ENCODE measurements at regions not wholly inside any gene's neighbourhood (a gene's known extent, or its start where the extent isn't known, plus 50 kb on each side); places are given as distances from the start of the nearest gene placed in this dataset.

- no peak for DNase-seq
These were observed 92.7 kb upstream of the TNC start for GRCh38 chr9:115210699-115211098.

DNA sequence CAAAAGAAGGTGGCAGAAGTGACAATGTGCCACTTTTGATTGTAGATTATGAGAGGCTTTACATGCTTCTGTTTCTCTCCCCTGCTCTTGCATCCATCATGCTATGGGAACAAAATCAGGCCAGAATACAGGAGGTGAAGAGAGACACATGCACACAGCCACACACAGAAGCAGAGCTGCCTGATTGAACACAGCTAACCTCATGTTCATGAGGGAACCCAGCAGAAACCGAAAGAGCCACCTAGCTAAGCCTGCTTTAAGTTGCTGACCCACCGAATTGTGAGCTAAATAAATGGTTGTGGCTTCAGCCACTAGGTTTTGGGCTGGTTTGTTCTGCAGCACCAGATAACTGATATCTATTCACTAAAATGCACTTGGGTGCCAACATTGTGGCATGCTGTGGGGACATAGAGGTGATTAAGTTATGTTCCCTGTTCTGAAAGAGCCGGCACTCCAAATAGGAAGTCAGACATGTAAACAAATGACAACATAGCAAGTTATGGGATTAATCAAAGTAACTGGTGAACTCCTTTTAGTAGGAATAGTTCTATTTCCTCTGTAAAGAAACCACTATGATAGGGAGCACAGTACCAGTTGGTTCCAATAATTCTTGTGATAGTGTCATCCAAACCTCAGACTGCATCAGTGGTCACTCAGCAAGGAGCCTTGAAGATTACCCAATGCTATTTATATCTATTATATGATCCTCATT lies 93.6 kb upstream of the TNC start:
- no peak for DNase-seq

DNA sequence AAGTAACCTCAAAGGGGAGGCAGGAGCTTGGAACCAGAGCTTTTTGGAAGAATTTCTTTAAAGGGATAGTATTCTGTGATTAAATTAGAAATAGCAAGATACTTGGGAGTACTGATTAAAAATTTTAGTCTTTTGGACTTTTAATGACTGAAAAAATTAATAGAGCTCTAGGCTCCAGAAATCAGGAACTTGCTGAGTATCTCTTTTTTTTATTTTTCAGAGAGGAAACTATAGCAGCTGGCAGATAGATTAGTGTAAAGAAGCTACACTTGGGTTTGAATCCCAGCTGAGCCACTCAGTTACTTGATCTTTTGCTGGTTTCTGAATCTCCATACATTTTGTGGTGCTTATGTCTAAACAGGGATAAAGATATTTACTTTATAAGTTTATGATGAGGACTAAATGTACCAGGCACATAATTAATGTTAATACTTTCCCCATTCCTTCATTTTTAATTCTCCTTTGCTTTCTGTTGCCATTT lies 94.2 kb upstream of the TNC start:
- DNase-seq, result no peak

- no peak for DNase-seq
These were observed 94.9 kb upstream of the TNC start for GRCh38 chr9:115212832-115213231.

GRCh38 chr9:115213818-115214334 lies 95.9 kb upstream of the TNC start:
- DNase-seq, result no peak

- no peak for DNase-seq
These were observed 98.9 kb upstream of the TNC start for GRCh38 chr9:115216873-115217272.

DNA sequence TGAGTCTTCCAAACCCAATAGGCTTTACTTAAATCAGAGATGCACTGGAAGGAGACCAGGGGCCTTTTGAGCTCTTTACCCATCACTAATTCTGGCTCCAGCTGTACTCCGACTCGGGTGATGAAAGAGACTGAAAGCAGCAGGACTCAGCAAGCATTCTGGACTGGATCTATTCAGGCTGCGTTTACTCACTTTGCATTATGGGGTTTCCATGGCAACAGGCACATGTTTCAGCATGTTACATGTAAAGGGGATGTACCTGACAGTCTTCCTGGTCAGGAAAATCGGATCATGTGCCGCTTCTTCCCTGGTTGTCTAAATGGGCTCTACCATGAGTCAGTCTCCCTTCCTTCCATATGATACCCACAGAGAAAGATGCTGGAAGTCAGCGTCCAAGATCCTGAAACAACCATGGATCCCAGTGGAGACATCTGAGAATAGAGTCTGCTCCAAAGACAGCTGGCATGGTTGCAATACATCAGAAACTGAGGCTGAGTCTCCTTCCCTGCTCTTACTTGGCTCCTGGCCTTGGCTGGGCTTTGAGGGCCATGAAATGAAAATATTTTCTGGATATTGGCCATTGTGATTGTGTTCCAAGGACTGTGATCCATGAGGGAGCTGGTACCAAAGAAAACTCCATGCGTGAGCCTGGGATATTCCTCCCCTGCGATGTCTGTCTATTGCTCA lies 102.5 kb upstream of the TNC start:
- DNase-seq, result peak; percentile 76

GRCh38 chr9:115223471-115223870 lies 105.5 kb upstream of the TNC start:
- DNase-seq, result no peak

- DNase-seq, result no peak
These were observed 107.6 kb upstream of the TNC start for GRCh38 chr9:115225459-115226116.

GRCh38 chr9:115226152-115226551 lies 108.2 kb upstream of the TNC start:
- DNase-seq, result no peak

GRCh38 chr9:115229496-115229895 lies 111.5 kb upstream of the TNC start:
- DNase-seq, result no peak

GRCh38 chr9:115230924-115231515 lies 113.1 kb upstream of the TNC start:
- DNase-seq, result no peak

DNA sequence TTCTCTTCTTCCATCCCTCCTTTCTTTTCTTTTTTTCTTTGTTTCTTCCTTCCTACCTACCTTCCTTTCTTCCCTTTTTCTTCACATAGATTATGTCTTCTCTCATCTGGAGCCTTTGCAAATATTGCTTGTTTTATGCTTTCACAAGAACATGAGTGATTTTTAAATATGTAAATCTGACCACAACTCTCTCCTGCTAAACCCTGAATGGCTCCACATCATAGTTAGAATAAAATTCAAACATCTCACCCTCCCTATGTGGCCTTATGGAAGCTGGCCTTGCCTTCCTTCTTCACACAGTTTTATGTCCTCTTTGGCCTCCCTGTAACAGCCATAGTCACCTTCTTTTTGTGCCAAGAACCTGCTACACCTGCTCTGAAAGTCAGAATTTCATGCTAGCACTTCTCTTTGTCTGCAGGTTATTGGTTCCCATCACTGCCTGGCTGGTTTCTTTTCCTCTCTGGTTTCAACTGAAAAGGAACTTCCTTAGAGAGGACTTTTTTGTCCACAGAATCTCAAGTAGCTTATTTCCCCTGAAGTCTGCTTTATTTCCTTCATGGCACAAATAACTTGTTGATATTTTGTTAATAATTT lies 114.3 kb upstream of the TNC start:
- DNase-seq, result no peak

GRCh38 chr9:115234094-115234493 lies 116.1 kb upstream of the TNC start:
- no peak for DNase-seq

- DNase-seq, result no peak
These were observed 117.3 kb upstream of the TNC start for GRCh38 chr9:115235221-115235620.

DNA sequence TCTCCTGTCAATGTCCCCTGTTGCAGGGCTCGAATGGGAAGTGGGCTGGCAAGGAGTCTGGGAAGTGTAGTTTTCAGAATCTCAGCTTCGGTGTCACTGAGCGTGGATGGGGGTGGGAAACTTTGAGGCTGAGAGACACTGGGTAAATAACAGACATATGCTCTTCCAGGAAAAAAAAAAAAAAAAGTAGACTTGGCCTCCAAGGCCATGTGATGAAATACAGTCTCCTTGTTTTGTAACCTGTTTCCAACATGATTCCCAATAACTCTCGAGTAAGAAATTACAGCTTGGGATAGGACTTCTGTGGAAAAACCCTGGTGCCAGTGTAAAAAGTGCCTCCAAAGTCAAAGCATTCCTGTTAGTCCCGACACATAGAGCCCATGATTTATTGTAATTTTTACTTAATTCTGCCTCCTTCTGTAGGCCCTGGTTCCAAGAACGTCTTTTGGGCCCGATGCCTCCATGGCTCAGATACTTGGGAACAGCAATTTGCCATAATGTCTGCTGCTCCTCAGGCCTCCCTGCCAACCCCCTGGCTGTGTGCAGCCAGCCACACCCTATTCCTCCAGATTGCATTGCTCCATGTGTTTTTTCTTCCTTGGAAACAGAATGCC lies 119.5 kb upstream of the TNC start:
- no peak for DNase-seq

DNA sequence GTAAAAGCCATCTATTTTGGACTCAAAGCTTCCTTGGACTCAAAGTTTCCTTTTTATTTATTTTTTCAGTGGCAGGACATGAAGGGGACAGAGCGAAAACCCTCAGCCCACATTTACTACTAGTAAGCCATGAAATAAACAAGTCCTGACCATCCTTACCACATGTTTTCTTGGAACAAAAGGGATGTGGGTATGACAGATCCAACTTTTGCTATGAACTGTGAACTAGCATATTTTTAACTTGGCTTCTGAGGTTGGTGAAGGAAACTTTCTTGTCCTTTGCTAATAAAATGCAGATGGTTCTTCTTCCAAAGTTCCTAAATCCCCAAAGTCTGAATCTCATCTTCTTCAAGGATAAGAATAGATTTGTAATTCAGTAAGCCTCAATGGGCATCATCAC lies 122.7 kb upstream of the TNC start:
- DNase-seq, result no peak

- no peak for DNase-seq
These were observed 123.7 kb upstream of the TNC start for GRCh38 chr9:115241641-115242040.

DNA sequence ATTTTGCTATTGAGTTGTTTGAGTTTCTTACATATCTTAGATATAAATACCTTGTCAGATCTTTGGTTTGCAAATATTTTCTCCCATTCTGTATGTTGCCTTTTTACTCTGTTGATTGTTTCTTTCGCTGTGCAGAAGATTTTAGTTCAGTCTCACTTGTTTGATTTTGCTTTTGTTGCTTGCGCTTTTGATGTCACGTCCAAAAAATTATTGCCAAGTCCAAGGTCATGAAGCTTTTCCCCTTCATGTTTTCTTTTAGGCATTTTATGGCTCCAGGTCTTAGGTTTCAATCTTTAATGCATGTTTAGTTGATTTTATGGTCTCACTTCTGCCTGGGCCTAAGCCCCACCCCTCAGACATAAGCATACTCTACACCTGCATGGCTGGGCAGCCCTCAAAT lies 131.5 kb upstream of the TNC start:
- DNase-seq, result no peak

GRCh38 chr9:115250621-115251032 lies 132.7 kb upstream of the TNC start:
- no peak for DNase-seq

DNA sequence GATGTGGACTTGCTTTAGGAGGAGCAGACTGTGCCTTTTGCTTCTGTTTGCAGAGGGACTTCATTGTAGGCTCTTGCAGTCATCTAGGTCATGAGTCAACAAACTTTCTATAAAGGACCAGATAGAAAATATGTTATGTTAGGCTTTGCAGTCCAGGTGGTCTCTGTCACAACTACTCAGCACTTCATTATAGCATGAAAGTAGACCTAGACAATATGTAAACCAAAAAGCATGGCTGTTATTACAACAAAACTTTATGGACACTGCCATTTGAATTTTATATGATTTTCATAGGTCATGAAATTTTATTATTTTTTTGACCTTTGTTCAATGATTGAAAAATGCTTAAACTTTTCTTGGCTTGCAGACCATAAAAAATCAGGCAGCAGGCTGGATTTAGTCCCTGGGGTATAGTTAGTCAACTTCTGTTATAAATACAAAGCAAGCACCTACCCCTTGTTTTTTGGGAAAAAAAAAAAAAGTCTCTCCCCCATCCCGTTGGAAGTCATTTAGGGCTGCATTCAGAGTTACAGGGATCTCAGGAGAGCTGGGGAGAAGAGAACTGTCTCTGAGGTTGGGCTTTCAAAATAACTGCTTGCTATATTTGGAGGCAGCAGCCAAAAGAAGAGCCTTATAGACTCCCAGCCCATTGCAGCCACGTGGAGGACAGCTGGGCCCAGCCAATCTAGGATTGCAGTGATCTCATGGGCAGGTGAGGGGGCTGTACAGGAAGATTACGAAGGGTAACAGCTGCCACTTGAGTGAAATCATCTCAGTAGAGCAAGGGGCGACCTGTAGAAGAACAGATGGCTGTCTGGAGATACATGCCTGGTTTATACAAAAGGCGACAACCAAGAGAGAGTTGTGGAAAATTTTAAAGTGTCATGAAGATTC lies 136.6 kb upstream of the TNC start:
- DNase-seq, result peak; percentile 34
